ENCODE measurements at regions not wholly inside any gene's neighbourhood (a gene's known extent, or its start where the extent isn't known, plus 50 kb on each side); places are given as distances from the start of the nearest gene placed in this dataset.

- no peak overlapping the region for H3K4me3 ChIP-seq (ENCODE audit: low read depth in 2 of 2, low read length in 1 of 2)
- H3K9me3 ChIP-seq = no peaks in the 10 kb centered on the region
- H3K36me3 ChIP-seq (replicated peaks in 1 of 2; ENCODE audit: control insufficient read depth in 1 of 2, insufficient read depth in 2 of 2, low read length in 1 of 2) = no peaks in the 10 kb centered on the region
- no peaks in the 10 kb centered on the region for H4K20me1 ChIP-seq (ENCODE audit: insufficient read depth)
- TF ChIP-seq RAD21 (IDR thresholded peaks at IDR 0.05; ENCODE audit: low read length) (no peak), CHD2 (IDR thresholded peaks at IDR 0.05; ENCODE audit: low read length, partially characterized antibody) (no peak), REST (IDR thresholded peaks at IDR 0.05; ENCODE audit: low read depth, low read length) (no peak), RCOR1 (IDR thresholded peaks at IDR 0.05; ENCODE audit: low read length) (no peak), FOXJ3 (CRISPR knock-in tag; IDR thresholded peaks at IDR 0.05) (no peak), SIN3A (IDR thresholded peaks at IDR 0.05; ENCODE audit: borderline replicate concordance, low read depth, low read length) (no peak), ELF1 (IDR thresholded peaks at IDR 0.05) (no peak), USF2 (IDR thresholded peaks at IDR 0.05; ENCODE audit: borderline replicate concordance, low read depth, low read length) (no peak), MEF2A (IDR thresholded peaks at IDR 0.05; ENCODE audit: borderline replicate concordance, low read depth) (no peak), YY1 (IDR thresholded peaks at IDR 0.05; ENCODE audit: low read depth) (no peak), TEAD4 (IDR thresholded peaks at IDR 0.05; ENCODE audit: borderline replicate concordance, insufficient read depth) (no peak), POLR2AphosphoS5 (IDR thresholded peaks at IDR 0.05; ENCODE audit: low read depth, low read length) (no peak), CTCF (IDR thresholded peaks at IDR 0.05) (no peak), EZH2phosphoT487 (IDR thresholded peaks at IDR 0.05; ENCODE audit: borderline replicate concordance, low read depth) (no peak), MXI1 (IDR thresholded peaks at IDR 0.05; ENCODE audit: low read depth, low read length) (no peak), RXRA (IDR thresholded peaks at IDR 0.05; ENCODE audit: borderline replicate concordance, low read depth) (no peak)
- TF ChIP-seq, protein P1, sequence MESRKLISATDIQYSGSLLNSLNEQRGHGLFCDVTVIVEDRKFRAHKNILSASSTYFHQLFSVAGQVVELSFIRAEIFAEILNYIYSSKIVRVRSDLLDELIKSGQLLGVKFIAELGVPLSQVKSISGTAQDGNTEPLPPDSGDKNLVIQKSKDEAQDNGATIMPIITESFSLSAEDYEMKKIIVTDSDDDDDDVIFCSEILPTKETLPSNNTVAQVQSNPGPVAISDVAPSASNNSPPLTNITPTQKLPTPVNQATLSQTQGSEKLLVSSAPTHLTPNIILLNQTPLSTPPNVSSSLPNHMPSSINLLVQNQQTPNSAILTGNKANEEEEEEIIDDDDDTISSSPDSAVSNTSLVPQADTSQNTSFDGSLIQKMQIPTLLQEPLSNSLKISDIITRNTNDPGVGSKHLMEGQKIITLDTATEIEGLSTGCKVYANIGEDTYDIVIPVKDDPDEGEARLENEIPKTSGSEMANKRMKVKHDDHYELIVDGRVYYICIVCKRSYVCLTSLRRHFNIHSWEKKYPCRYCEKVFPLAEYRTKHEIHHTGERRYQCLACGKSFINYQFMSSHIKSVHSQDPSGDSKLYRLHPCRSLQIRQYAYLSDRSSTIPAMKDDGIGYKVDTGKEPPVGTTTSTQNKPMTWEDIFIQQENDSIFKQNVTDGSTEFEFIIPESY (IDR thresholded peaks at IDR 0.05; ENCODE audit: borderline replicate concordance, low read depth) = no peak
- ChIA-PET CTCF (interaction anchor here (1.5 kb wide), 1 partner anchor 51 kb away, joined by 3 read pairs; no protein-coding TSS in a partner anchor), POLR2A (no interaction called here)
- H3F3A ChIP-seq (replicated peaks; ENCODE audit: insufficient read depth) = no peaks in the 10 kb centered on the region
- no peaks in the 10 kb centered on the region for H3K9me2 ChIP-seq
- H3K4me2 ChIP-seq = no peak overlapping the region
- no peak for DNase-seq
- no peak overlapping the region for H3K9ac ChIP-seq
- no peak overlapping the region for H3K27ac ChIP-seq (ENCODE audit: low read depth in 2 of 2, low read length in 1 of 2)
- H3K4me1 ChIP-seq (ENCODE audit: control insufficient read depth in 1 of 2, insufficient read depth in 2 of 2, low read depth in 1 of 2, low read length in 1 of 2) = no peaks in the 10 kb centered on the region
- H3K79me2 ChIP-seq (ENCODE audit: insufficient read depth) = no peaks in the 10 kb centered on the region
- 0% methylated on average over 2 of the region's 2 CpGs for WGBS (ENCODE audit: low lambda C conversion rate)
- no peaks in the 10 kb centered on the region for H3K27me3 ChIP-seq (ENCODE audit: insufficient read depth)
- H2AFZ ChIP-seq (ENCODE audit: low read depth) = no peak overlapping the region
Measured at GRCh38 chr2:35741556-35741955, 614.0 kb upstream of the CRIM1 start.

Data from SK-N-SH (cell line).